ENCODE measurements at regions not wholly inside any gene's neighbourhood (a gene's known extent, or its start where the extent isn't known, plus 50 kb on each side); places are given as distances from the start of the nearest gene placed in this dataset.

DNA sequence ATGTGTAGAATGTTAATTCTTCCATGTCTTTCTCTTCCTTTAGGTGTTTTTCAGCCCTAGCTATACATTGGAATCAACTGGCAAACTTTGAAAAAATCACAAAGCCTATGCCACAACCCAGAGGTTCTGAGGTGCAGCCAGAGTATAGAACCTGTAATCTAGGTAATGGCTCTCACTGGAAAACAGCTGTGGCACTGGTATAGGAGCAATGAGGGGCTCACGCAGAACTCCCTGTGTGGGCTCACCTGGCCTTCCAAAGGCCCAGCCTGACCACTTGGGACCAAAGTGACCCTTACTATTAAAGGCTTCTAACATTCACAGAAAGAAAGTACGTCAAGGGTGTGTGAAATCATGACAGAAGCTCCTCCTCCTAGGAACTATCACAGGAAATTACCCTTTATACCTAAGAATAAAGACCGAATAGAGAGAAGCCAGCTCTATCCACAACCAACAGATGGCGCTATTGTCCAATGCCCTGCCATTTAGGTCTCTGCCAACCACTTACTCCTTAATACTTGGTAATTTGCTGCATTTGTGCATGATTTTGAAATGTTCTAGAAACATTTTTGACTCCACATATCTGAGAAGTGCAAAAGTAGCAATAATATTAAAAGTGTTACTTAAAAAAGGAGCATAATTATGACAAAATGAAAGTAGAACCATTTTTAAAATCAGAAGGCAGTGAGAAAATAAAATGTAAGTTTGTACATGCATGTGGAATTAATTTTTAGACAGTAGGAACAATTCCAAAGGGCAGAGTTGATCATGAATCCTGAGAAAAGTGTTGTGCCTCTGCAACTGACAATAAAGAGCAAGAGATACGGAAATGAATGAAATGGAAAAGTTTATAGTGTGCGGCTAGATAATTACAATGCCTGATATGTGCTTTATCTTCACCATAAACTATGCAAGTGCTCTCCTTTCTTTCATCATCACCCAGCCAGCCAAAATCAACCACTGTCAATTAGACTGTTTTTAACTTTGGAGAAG lies 93.1 kb upstream of the HAO2 start:
- H3K9me3 ChIP-seq (ENCODE audit: insufficient read depth, low read depth): no peaks in the 10 kb centered on the region
- H4K20me1 ChIP-seq (ENCODE audit: insufficient read depth): no peaks in the 10 kb centered on the region
- BruUV-seq (replicated peaks): no TSS peak
- DNase-seq: peak; percentile 43 to 59
- no peak overlapping the region for H3K27ac ChIP-seq
- no peak overlapping the region for H3K4me2 ChIP-seq
- H3K36me3 ChIP-seq (ENCODE audit: low read depth): no peaks in the 10 kb centered on the region
- CTCF ChIA-PET: interaction anchor here (0.6 to 1.9 kb wide), 6 partner anchors 9 to 479 kb away, joined by 3 to 8 read pairs (median 3); no protein-coding TSS in a partner anchor
- H3K9me2 ChIP-seq (ENCODE audit: insufficient read depth): no peaks in the 10 kb centered on the region
- H3F3A ChIP-seq (ENCODE audit: insufficient read depth, low read depth): peaks cover 10% of the 10 kb centered on the region
- H3K4me3 ChIP-seq: no peak overlapping the region
- TF ChIP-seq, protein P1, sequence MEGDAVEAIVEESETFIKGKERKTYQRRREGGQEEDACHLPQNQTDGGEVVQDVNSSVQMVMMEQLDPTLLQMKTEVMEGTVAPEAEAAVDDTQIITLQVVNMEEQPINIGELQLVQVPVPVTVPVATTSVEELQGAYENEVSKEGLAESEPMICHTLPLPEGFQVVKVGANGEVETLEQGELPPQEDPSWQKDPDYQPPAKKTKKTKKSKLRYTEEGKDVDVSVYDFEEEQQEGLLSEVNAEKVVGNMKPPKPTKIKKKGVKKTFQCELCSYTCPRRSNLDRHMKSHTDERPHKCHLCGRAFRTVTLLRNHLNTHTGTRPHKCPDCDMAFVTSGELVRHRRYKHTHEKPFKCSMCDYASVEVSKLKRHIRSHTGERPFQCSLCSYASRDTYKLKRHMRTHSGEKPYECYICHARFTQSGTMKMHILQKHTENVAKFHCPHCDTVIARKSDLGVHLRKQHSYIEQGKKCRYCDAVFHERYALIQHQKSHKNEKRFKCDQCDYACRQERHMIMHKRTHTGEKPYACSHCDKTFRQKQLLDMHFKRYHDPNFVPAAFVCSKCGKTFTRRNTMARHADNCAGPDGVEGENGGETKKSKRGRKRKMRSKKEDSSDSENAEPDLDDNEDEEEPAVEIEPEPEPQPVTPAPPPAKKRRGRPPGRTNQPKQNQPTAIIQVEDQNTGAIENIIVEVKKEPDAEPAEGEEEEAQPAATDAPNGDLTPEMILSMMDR (conservative IDR thresholded peaks at IDR 0.05): peak; percentile 98
- no peak for TF ChIP-seq EZH2 (IDR thresholded peaks at IDR 0.05; ENCODE audit: low read depth)
- H2AFZ ChIP-seq: no peak overlapping the region
- H3K4me1 ChIP-seq (replicated peaks; ENCODE audit: insufficient read depth): peaks cover 17% of the 10 kb centered on the region
- no peaks in the 10 kb centered on the region for H3K27me3 ChIP-seq (ENCODE audit: insufficient read depth, low read depth)
- H3K79me2 ChIP-seq (ENCODE audit: low read depth): no peaks in the 10 kb centered on the region
- POLR2A ChIA-PET (ENCODE audit: unreplicated experiment): interaction anchor here (0.6 kb wide), 1 partner anchor 18 kb away, joined by 6 read pairs; no protein-coding TSS in a partner anchor
- intact Hi-C loops (cut with micrococcal nuclease; ENCODE audit: unreplicated experiment): loop anchor here (1.0 to 10.0 kb wide), 6 partner anchors 92 to 1201 kb away; partner anchors contain the start of gene WARS2

GRCh38 chr1:119276558-119276957 lies 92.0 kb upstream of the HAO2 start:
- POLR2A ChIA-PET (ENCODE audit: unreplicated experiment): no interaction called here

More at GRCh38 chr1:119276558-119276957, 92.0 kb upstream of the HAO2 start:
- no peaks in the 10 kb centered on the region for H3K79me2 ChIP-seq (ENCODE audit: low read depth)
- H3K4me1 ChIP-seq (replicated peaks; ENCODE audit: insufficient read depth): peaks cover 23% of the 10 kb centered on the region
- H3K4me3 ChIP-seq: no peak overlapping the region
- intact Hi-C loops (cut with micrococcal nuclease; ENCODE audit: unreplicated experiment): loop anchor here (5.0 to 10.0 kb wide), 4 partner anchors 196 to 1202 kb away; no protein-coding TSS in a partner anchor
- peaks cover 16% of the 10 kb centered on the region for H3F3A ChIP-seq (ENCODE audit: insufficient read depth, low read depth)
- CTCF ChIA-PET: interaction anchor here (0.7 kb wide), 3 partner anchors 126 to 1829 kb away, joined by 4 read pairs; no protein-coding TSS in a partner anchor
- H3K27me3 ChIP-seq (ENCODE audit: insufficient read depth, low read depth): no peaks in the 10 kb centered on the region
- no peaks in the 10 kb centered on the region for H3K9me2 ChIP-seq (ENCODE audit: insufficient read depth)
- H3K9me3 ChIP-seq (ENCODE audit: insufficient read depth, low read depth): no peaks in the 10 kb centered on the region
- no peak overlapping the region for H2AFZ ChIP-seq
- no TSS peak for BruUV-seq (replicated peaks)
- H3K36me3 ChIP-seq (ENCODE audit: low read depth): no peaks in the 10 kb centered on the region
- no peak for TF ChIP-seq EZH2 (IDR thresholded peaks at IDR 0.05; ENCODE audit: low read depth)
- TF ChIP-seq, protein P1 (conservative IDR thresholded peaks at IDR 0.05): peak; percentile 45; the same call in 1 of the 2 replicates
- H3K27ac ChIP-seq: no peak overlapping the region
- H3K4me2 ChIP-seq: no peak overlapping the region
- DNase-seq: no peak
- no peaks in the 10 kb centered on the region for H4K20me1 ChIP-seq (ENCODE audit: insufficient read depth)

Measured in PC-9 (cell line).